A673 (cell line): ENCODE measurements at regions not wholly inside any gene's neighbourhood (a gene's known extent, or its start where the extent isn't known, plus 50 kb on each side); places are given as distances from the start of the nearest gene placed in this dataset.

Source experiments
- BruUV-seq: library from RNA; stranded (reverse); fragments of 400-500 nt; replicated peaks from 2 replicates; lab custom pipeline; 2021; lab: Mats Ljungman, UMichigan
- CTCF ChIA-PET: fragments of 300-600 bp; sonication (Branson Sonifier 250); formaldehyde crosslinking; loops from one replicate; lab custom pipeline; 2022; ENCODE audit warnings: antibody characterized with exemption; lab: Charles Lee
- POLR2A ChIA-PET: fragments of 300-600 bp; sonication (Branson Sonifier 250); formaldehyde crosslinking; loops from one replicate; lab custom pipeline; 2022; ENCODE audit warnings: antibody characterized with exemption; ENCODE audit not compliant: low non-redundant PET; lab: Charles Lee
- DNase-seq: peaks from one replicate; pipeline ENCODE4 v3.0.0-alpha.2; 2015; ENCODE audit warnings: low spot score
- H3K27ac ChIP-seq: fragments of 200-600 bp; sonication (generic); 2 replicates; pipeline ENCODE4 v1.5.1; 2016; ENCODE audit warnings: mixed run types, low read depth, mild to moderate bottlenecking, mixed read lengths, antibody characterized with exemption, low read length; ENCODE audit not compliant: poor library complexity, severe bottlenecking
- H3K27me3 ChIP-seq: fragments of 200-600 bp; sonication (generic); replicated peaks from 2 replicates; pipeline ENCODE4 v1.6.1; 2017; ENCODE audit warnings: mixed run types, low read depth, mild to moderate bottlenecking, mixed read lengths, antibody characterized with exemption, low read length; ENCODE audit not compliant: insufficient read depth, poor library complexity
- H3K36me3 ChIP-seq: fragments of 200-600 bp; sonication (generic); 2 replicates; pipeline ENCODE4 v1.6.1; 2016; ENCODE audit warnings: mixed run types, mild to moderate bottlenecking, mixed read lengths, antibody characterized with exemption, low read length; ENCODE audit not compliant: insufficient read depth, poor library complexity, severe bottlenecking
- H3K4me1 ChIP-seq: fragments of 200-600 bp; sonication (generic); 2 replicates; pipeline ENCODE4 v1.6.1; 2017; ENCODE audit warnings: mixed run types, mild to moderate bottlenecking, mixed read lengths, antibody characterized with exemption, low read length; ENCODE audit not compliant: insufficient read depth, poor library complexity, severe bottlenecking
- H3K4me3 ChIP-seq: fragments of 200-600 bp; sonication (generic); 2 replicates; pipeline ENCODE4 v1.5.1; 2016; ENCODE audit warnings: low read depth, mixed run types, mild to moderate bottlenecking, mixed read lengths, low read length; ENCODE audit not compliant: poor library complexity, severe bottlenecking
- H3K9me3 ChIP-seq: fragments of 200-600 bp; sonication (generic); 2 replicates; pipeline ENCODE4 v1.6.1; 2016; ENCODE audit warnings: mixed run types, low read depth, mild to moderate bottlenecking, mixed read lengths, antibody characterized with exemption, low read length; ENCODE audit not compliant: poor library complexity, severe bottlenecking
- CTCF ChIP-seq: fragments of 300-800, 200-600 bp; sonication (generic); conservative IDR thresholded peaks from 2 replicates; pipeline ENCODE4 v1.5.1; 2017; ENCODE audit warnings: low read depth, mild to moderate bottlenecking, antibody characterized with exemption, low read length, moderate library complexity, mixed read lengths
- EZH2 ChIP-seq: fragments of 200-600 bp; sonication (generic); IDR thresholded peaks from 2 replicates; pipeline ENCODE4 v1.6.1; 2017; ENCODE audit warnings: borderline replicate concordance, low read depth, mild to moderate bottlenecking, mixed read lengths, antibody characterized with exemption, low read length; ENCODE audit not compliant: poor library complexity, severe bottlenecking
- intact Hi-C: fragments of 100-400 bp; cut with micrococcal nuclease; formaldehyde crosslinking; loops from one replicate; pipeline ENCODE4 v1.10.0; 2022; ENCODE audit not compliant: unreplicated experiment

- no peak overlapping the region for H3K4me3 ChIP-seq
- no peak for DNase-seq
- intact Hi-C loops: no loop called here
- no peaks in the 10 kb centered on the region for H3K27me3 ChIP-seq
- no peaks in the 10 kb centered on the region for H3K9me3 ChIP-seq
- no peak overlapping the region for H3K27ac ChIP-seq
- ChIA-PET POLR2A (no interaction called here), CTCF (no interaction called here)
- no peaks in the 10 kb centered on the region for H3K36me3 ChIP-seq
- no peaks in the 10 kb centered on the region for H3K4me1 ChIP-seq
- BruUV-seq: no TSS peak
- TF ChIP-seq CTCF (no peak), EZH2 (no peak)
These were observed 214.0 kb upstream of the TMEM72 start for GRCh38 chr10:44697116-44697515.

- ChIA-PET POLR2A (no interaction called here), CTCF (no interaction called here)
- intact Hi-C loops: no loop called here
- Histone ChIP-seq H3K27me3 (no peaks in the 10 kb centered on the region), H3K4me3 (no peak overlapping the region), H3K36me3 (no peaks in the 10 kb centered on the region), H3K27ac (no peak overlapping the region), H3K9me3 (peaks cover 7% of the 10 kb centered on the region), H3K4me1 (no peaks in the 10 kb centered on the region)
- BruUV-seq: no TSS peak
- no peak for DNase-seq
- TF ChIP-seq CTCF (no peak), EZH2 (no peak)
These were observed 208.6 kb upstream of the TMEM72 start for GRCh38 chr10:44702531-44702930.

- intact Hi-C loops: no loop called here
- H3K4me3 ChIP-seq: no peak overlapping the region
- no peak for TF ChIP-seq CTCF
- no peak for TF ChIP-seq EZH2
- POLR2A ChIA-PET: no interaction called here
- H3K27me3 ChIP-seq: no peaks in the 10 kb centered on the region
- no peak for DNase-seq
- H3K27ac ChIP-seq: no peak overlapping the region
- H3K36me3 ChIP-seq: no peaks in the 10 kb centered on the region
- CTCF ChIA-PET: no interaction called here
- BruUV-seq: no TSS peak
- peaks cover 7% of the 10 kb centered on the region for H3K9me3 ChIP-seq
- no peaks in the 10 kb centered on the region for H3K4me1 ChIP-seq
These were observed 207.6 kb upstream of the TMEM72 start for GRCh38 chr10:44703241-44704155.
